ENCODE measurements at regions not wholly inside any gene's neighbourhood (a gene's known extent, or its start where the extent isn't known, plus 50 kb on each side); places are given as distances from the start of the nearest gene placed in this dataset.

DNA sequence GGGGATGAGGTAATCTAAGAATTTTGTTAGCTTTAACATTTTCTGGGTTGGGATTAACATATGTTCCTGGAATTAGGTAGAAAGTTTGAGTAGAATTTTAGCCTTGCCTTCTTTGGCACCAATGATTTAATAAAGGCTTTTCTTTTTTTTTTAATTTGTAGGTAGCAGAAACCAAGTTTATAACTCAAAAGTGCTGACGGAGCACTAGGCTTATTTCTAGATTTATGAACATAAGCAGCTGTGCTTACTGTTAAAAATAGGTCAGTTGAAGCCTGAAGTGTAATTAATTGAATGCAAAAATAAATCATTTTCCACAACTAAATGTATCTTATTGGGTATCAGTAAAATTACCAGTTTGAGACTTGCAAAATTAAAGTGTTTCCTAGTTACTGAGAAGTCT, 62.4 kb downstream of the TAF11L14 start:
- TF ChIP-seq, protein P1, sequence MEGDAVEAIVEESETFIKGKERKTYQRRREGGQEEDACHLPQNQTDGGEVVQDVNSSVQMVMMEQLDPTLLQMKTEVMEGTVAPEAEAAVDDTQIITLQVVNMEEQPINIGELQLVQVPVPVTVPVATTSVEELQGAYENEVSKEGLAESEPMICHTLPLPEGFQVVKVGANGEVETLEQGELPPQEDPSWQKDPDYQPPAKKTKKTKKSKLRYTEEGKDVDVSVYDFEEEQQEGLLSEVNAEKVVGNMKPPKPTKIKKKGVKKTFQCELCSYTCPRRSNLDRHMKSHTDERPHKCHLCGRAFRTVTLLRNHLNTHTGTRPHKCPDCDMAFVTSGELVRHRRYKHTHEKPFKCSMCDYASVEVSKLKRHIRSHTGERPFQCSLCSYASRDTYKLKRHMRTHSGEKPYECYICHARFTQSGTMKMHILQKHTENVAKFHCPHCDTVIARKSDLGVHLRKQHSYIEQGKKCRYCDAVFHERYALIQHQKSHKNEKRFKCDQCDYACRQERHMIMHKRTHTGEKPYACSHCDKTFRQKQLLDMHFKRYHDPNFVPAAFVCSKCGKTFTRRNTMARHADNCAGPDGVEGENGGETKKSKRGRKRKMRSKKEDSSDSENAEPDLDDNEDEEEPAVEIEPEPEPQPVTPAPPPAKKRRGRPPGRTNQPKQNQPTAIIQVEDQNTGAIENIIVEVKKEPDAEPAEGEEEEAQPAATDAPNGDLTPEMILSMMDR (IDR thresholded peaks at IDR 0.05; ENCODE audit: insufficient read depth, low read length): no peak
- no peak for TF ChIP-seq GABPA (IDR thresholded peaks at IDR 0.05; ENCODE audit: low read depth)
- TF ChIP-seq POLR2AphosphoS5 (IDR thresholded peaks at IDR 0.05; ENCODE audit: low read depth): no peak
- TF ChIP-seq, protein P2, sequence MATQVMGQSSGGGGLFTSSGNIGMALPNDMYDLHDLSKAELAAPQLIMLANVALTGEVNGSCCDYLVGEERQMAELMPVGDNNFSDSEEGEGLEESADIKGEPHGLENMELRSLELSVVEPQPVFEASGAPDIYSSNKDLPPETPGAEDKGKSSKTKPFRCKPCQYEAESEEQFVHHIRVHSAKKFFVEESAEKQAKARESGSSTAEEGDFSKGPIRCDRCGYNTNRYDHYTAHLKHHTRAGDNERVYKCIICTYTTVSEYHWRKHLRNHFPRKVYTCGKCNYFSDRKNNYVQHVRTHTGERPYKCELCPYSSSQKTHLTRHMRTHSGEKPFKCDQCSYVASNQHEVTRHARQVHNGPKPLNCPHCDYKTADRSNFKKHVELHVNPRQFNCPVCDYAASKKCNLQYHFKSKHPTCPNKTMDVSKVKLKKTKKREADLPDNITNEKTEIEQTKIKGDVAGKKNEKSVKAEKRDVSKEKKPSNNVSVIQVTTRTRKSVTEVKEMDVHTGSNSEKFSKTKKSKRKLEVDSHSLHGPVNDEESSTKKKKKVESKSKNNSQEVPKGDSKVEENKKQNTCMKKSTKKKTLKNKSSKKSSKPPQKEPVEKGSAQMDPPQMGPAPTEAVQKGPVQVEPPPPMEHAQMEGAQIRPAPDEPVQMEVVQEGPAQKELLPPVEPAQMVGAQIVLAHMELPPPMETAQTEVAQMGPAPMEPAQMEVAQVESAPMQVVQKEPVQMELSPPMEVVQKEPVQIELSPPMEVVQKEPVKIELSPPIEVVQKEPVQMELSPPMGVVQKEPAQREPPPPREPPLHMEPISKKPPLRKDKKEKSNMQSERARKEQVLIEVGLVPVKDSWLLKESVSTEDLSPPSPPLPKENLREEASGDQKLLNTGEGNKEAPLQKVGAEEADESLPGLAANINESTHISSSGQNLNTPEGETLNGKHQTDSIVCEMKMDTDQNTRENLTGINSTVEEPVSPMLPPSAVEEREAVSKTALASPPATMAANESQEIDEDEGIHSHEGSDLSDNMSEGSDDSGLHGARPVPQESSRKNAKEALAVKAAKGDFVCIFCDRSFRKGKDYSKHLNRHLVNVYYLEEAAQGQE (IDR thresholded peaks at IDR 0.05; ENCODE audit: insufficient replicate concordance, low read depth): no peak

All from HL-60 (cell line).